Hepatocyte (in vitro differentiated cells): ENCODE measurements at regions not wholly inside any gene's neighbourhood (a gene's known extent, or its start where the extent isn't known, plus 50 kb on each side); places are given as distances from the start of the nearest gene placed in this dataset.

Experiments used
- DNase-seq: peaks from one replicate; pipeline ENCODE4 v3.0.0-alpha.2; 2016; ENCODE audit warnings: low spot score
- H2AFZ ChIP-seq: fragments of 200-600 bp; sonication (generic); 2 replicates; pipeline ENCODE4 v1.6.0; 2016; ENCODE audit warnings: antibody characterized with exemption, mild to moderate bottlenecking
- H3K27ac ChIP-seq: fragments of 200-600 bp; sonication (generic); 2 replicates; pipeline ENCODE4 v1.5.1; 2016; ENCODE audit warnings: mild to moderate bottlenecking
- H3K27me3 ChIP-seq: fragments of 200-600 bp; sonication (generic); 2 replicates; pipeline ENCODE4 v1.6.1; 2016
- H3K36me3 ChIP-seq: fragments of 200-600 bp; sonication (generic); replicated peaks from 2 replicates; pipeline ENCODE4 v1.5.1; 2016; ENCODE audit warnings: low read depth; ENCODE audit not compliant: insufficient read depth
- H3K4me1 ChIP-seq: fragments of 200-600 bp; sonication (generic); 2 replicates; pipeline ENCODE4 v1.5.1; 2016; ENCODE audit warnings: mild to moderate bottlenecking, moderate library complexity; ENCODE audit not compliant: insufficient read depth
- H3K4me2 ChIP-seq: fragments of 200-600 bp; sonication (generic); 2 replicates; pipeline ENCODE4 v1.6.0; 2016
- H3K4me3 ChIP-seq: fragments of 200-600 bp; sonication (generic); 2 replicates; pipeline ENCODE4 v1.5.1; 2016; ENCODE audit warnings: mild to moderate bottlenecking
- H3K79me2 ChIP-seq: fragments of 200-600 bp; sonication (generic); 2 replicates; pipeline ENCODE4 v1.6.0; 2017; ENCODE audit warnings: mild to moderate bottlenecking
- H3K9me2 ChIP-seq: fragments of 200-600 bp; sonication (generic); replicated peaks from 2 replicates; pipeline ENCODE4 v1.6.0; 2017; ENCODE audit warnings: mild to moderate bottlenecking; ENCODE audit not compliant: insufficient read depth
- H3K9me3 ChIP-seq: fragments of 200-600 bp; sonication (generic); 2 replicates; pipeline ENCODE4 v1.5.1; 2016; ENCODE audit warnings: low read depth, mild to moderate bottlenecking
- H4K20me1 ChIP-seq: fragments of 200-600 bp; sonication (generic); 2 replicates; pipeline ENCODE4 v1.6.0; 2016; ENCODE audit warnings: mild to moderate bottlenecking; ENCODE audit not compliant: insufficient read depth, poor library complexity, severe bottlenecking
- CTCF ChIP-seq: fragments of 200-600 bp; sonication (generic); IDR thresholded peaks from 2 replicates; pipeline ENCODE4 v1.5.1; 2016; ENCODE audit warnings: antibody characterized with exemption, mild to moderate bottlenecking; ENCODE audit not compliant: poor library complexity
- EZH2 ChIP-seq: fragments of 200-600 bp; sonication (generic); IDR thresholded peaks from 2 replicates; pipeline ENCODE4 v1.6.1; 2016; ENCODE audit warnings: antibody characterized with exemption, mild to moderate bottlenecking, borderline replicate concordance
- EZH2phosphoT487 ChIP-seq: fragments of 200-600 bp; sonication (generic); IDR thresholded peaks from one replicate; pipeline ENCODE4 v1.6.1; 2018; ENCODE audit warnings: antibody characterized with exemption, mild to moderate bottlenecking, low read depth, moderate library complexity; ENCODE audit not compliant: unreplicated experiment, severe bottlenecking
- WGBS: methylation state at CpG from one replicate; pipeline ENCODE4 v1.1.6; 2016; ENCODE audit warnings: low lambda C conversion rate; ENCODE audit errors: missing lambda C conversion rate; 5-methylcytosine and 5-hydroxymethylcytosine counted together

GRCh38 chr22:47284360-47284759, 521.9 kb downstream of the TBC1D22A start:
- Histone ChIP-seq H3K27ac (no peak overlapping the region), H3K9me3 (no peaks in the 10 kb centered on the region), H4K20me1 (no peaks in the 10 kb centered on the region), H3K79me2 (no peaks in the 10 kb centered on the region), H3K4me3 (no peak overlapping the region), H3K9me2 (no peaks in the 10 kb centered on the region), H3K4me1 (no peaks in the 10 kb centered on the region), H2AFZ (no peak overlapping the region), H3K4me2 (no peak overlapping the region), H3K27me3 (no peaks in the 10 kb centered on the region), H3K36me3 (no peaks in the 10 kb centered on the region)
- TF ChIP-seq CTCF = no peak
- TF ChIP-seq EZH2 = no peak
- no peak for TF ChIP-seq EZH2phosphoT487
- WGBS = 89% methylated on average over 8 of the region's 8 CpGs
- no peak for DNase-seq

GRCh38 chr22:47283616-47284270, 521.3 kb downstream of the TBC1D22A start:
- no peak overlapping the region for H3K4me3 ChIP-seq
- H3K9me2 ChIP-seq = no peaks in the 10 kb centered on the region
- H3K27ac ChIP-seq = no peak overlapping the region
- TF ChIP-seq CTCF (no peak), EZH2 (no peak), EZH2phosphoT487 (no peak)
- no peaks in the 10 kb centered on the region for H3K79me2 ChIP-seq
- H3K36me3 ChIP-seq = no peaks in the 10 kb centered on the region
- no peaks in the 10 kb centered on the region for H3K4me1 ChIP-seq
- DNase-seq = no peak
- no peaks in the 10 kb centered on the region for H3K9me3 ChIP-seq
- H4K20me1 ChIP-seq = no peaks in the 10 kb centered on the region
- H3K27me3 ChIP-seq = no peaks in the 10 kb centered on the region
- no peak overlapping the region for H2AFZ ChIP-seq
- 80% methylated on average over 16 of the region's 17 CpGs for WGBS
- H3K4me2 ChIP-seq = no peak overlapping the region

GRCh38 chr22:47282851-47283250, 520.4 kb downstream of the TBC1D22A start:
- TF ChIP-seq CTCF (no peak), EZH2phosphoT487 (no peak), EZH2 (no peak)
- H3K79me2 ChIP-seq = no peaks in the 10 kb centered on the region

GRCh38 chr22:47282366-47282765, 519.9 kb downstream of the TBC1D22A start:
- Histone ChIP-seq H3K4me3 (no peak overlapping the region), H3K4me1 (no peaks in the 10 kb centered on the region), H4K20me1 (no peaks in the 10 kb centered on the region), H3K9me2 (no peaks in the 10 kb centered on the region), H3K4me2 (no peak overlapping the region), H3K27me3 (no peaks in the 10 kb centered on the region), H3K36me3 (no peaks in the 10 kb centered on the region), H3K79me2 (no peaks in the 10 kb centered on the region), H2AFZ (no peak overlapping the region), H3K27ac (no peak overlapping the region), H3K9me3 (no peaks in the 10 kb centered on the region)
- TF ChIP-seq CTCF = no peak
- TF ChIP-seq EZH2phosphoT487 = no peak
- TF ChIP-seq EZH2 = no peak
- 83% methylated on average over 9 of the region's 10 CpGs for WGBS
- DNase-seq = no peak

More at GRCh38 chr22:47282851-47283250, 520.4 kb downstream of the TBC1D22A start:
- H4K20me1 ChIP-seq = no peaks in the 10 kb centered on the region
- no peak for DNase-seq
- no peak overlapping the region for H2AFZ ChIP-seq
- H3K27ac ChIP-seq = no peak overlapping the region
- 77% methylated on average over 7 of the region's 8 CpGs for WGBS
- H3K27me3 ChIP-seq = no peaks in the 10 kb centered on the region
- no peaks in the 10 kb centered on the region for H3K36me3 ChIP-seq
- no peaks in the 10 kb centered on the region for H3K4me1 ChIP-seq
- H3K4me2 ChIP-seq = no peak overlapping the region
- no peaks in the 10 kb centered on the region for H3K9me2 ChIP-seq
- H3K4me3 ChIP-seq = no peak overlapping the region
- no peaks in the 10 kb centered on the region for H3K9me3 ChIP-seq
